ENCODE measurements at regions not wholly inside any gene's neighbourhood (a gene's known extent, or its start where the extent isn't known, plus 50 kb on each side); places are given as distances from the start of the nearest gene placed in this dataset.
"Not testable (repeated sequence)": the region's sequence is repeated elsewhere in the genome, so short reads cannot be mapped to it uniquely, and the experiment has no call there.

DNA sequence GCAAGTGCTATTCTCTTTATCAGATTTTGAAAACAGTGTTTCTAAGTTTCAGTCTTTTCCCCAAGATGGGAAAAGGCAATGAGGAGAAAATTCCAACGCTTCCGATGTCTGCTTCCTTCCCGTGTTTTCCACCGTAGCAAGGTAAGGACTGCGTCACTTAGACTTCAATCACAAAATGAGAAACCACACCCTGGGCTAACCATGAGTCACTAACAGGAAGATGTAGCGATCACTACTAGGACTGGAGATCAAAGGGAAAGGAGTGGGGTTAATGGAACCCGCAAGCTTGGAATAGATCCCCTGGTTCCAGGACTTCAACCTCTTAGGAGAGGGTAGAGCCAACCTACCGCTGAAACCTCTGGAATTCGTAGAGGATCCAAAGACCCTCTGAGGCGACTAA, 250.7 kb upstream of the ZFP42 start:
- H3K4me3 ChIP-seq (ENCODE audit: low read depth, low read length) = no peak overlapping the region
- no peak for DNase-seq (ENCODE audit: low read depth)
- TF ChIP-seq, protein P1, sequence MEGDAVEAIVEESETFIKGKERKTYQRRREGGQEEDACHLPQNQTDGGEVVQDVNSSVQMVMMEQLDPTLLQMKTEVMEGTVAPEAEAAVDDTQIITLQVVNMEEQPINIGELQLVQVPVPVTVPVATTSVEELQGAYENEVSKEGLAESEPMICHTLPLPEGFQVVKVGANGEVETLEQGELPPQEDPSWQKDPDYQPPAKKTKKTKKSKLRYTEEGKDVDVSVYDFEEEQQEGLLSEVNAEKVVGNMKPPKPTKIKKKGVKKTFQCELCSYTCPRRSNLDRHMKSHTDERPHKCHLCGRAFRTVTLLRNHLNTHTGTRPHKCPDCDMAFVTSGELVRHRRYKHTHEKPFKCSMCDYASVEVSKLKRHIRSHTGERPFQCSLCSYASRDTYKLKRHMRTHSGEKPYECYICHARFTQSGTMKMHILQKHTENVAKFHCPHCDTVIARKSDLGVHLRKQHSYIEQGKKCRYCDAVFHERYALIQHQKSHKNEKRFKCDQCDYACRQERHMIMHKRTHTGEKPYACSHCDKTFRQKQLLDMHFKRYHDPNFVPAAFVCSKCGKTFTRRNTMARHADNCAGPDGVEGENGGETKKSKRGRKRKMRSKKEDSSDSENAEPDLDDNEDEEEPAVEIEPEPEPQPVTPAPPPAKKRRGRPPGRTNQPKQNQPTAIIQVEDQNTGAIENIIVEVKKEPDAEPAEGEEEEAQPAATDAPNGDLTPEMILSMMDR (IDR thresholded peaks at IDR 0.05; ENCODE audit: low read depth, low read length, missing control alignments) = no peak

- H3K4me3 ChIP-seq (ENCODE audit: low read depth, low read length); DNase-seq (ENCODE audit: low read depth): not testable (repeated sequence)
Measured at GRCh38 chr4:187750652-187751051, 244.9 kb upstream of the ZFP42 start.

DNA sequence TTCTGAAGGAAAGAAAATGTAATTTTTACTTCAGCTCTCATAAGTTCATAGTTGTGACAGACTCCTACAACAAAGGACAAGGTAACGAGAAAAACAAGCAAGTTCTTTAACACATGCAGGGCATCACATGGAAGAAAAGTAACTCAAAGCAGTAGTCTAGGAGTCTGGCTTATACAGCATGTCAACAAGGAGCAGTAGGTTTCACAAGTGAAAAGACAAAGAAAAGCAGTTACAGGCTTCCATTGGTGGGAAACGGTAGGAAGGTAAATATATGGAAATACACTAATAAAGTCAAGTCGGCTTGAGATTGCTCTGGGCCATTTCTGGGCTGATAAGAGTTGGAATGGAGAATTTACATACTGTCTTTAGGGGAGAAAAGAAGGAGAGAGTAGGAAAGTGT, 228.4 kb upstream of the ZFP42 start:
- no peak overlapping the region for H3K4me3 ChIP-seq (ENCODE audit: low read depth, low read length)
- TF ChIP-seq, protein P1 (IDR thresholded peaks at IDR 0.05; ENCODE audit: low read depth, low read length, missing control alignments) = no peak
- no peak for DNase-seq (ENCODE audit: low read depth)

- no peak overlapping the region for H3K4me3 ChIP-seq (ENCODE audit: low read depth, low read length)
- DNase-seq (ENCODE audit: low read depth) = no peak
- TF ChIP-seq, protein P1 (IDR thresholded peaks at IDR 0.05; ENCODE audit: low read depth, low read length, missing control alignments) = no peak
Measured at GRCh38 chr4:187767687-187768086, 227.9 kb upstream of the ZFP42 start.

- no peak overlapping the region for H3K4me3 ChIP-seq (ENCODE audit: low read depth, low read length)
- TF ChIP-seq, protein P1 (IDR thresholded peaks at IDR 0.05; ENCODE audit: low read depth, low read length, missing control alignments) = no peak
- no peak for DNase-seq (ENCODE audit: low read depth)
Measured at GRCh38 chr4:187770345-187770744, 225.2 kb upstream of the ZFP42 start.

- no peak for DNase-seq (ENCODE audit: low read depth)
- H3K4me3 ChIP-seq (ENCODE audit: low read depth, low read length) = no peak overlapping the region
- TF ChIP-seq, protein P1 (IDR thresholded peaks at IDR 0.05; ENCODE audit: low read depth, low read length, missing control alignments) = no peak
Measured at GRCh38 chr4:187777954-187778353, 217.6 kb upstream of the ZFP42 start.

GRCh38 chr4:187780070-187780469, 215.5 kb upstream of the ZFP42 start:
- no peak for DNase-seq (ENCODE audit: low read depth)
- TF ChIP-seq, protein P1 (IDR thresholded peaks at IDR 0.05; ENCODE audit: low read depth, low read length, missing control alignments) = no peak
- no peak overlapping the region for H3K4me3 ChIP-seq (ENCODE audit: low read depth, low read length)
